ENCODE measurements at regions not wholly inside any gene's neighbourhood (a gene's known extent, or its start where the extent isn't known, plus 50 kb on each side); places are given as distances from the start of the nearest gene placed in this dataset.
"Not testable (repeated sequence)": the region's sequence is repeated elsewhere in the genome, so short reads cannot be mapped to it uniquely, and the experiment has no call there.

DNA sequence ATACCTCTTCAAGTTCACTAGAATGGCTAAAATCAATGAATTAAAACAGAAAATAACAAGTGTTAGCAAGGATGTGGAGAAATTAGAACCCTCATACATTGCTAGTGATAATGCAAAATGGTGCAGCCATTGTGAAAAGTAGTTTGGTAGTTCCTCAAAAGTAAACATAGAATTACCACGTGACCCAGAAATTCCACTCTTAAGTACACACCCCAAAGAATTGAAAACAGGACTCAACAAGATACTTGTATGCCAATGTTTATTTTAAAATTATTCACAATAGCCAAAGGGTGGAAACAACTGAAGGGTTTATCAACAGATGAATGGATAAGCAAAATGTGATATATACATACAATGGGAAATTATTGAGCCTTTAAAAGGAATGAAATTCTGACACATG lies 70.3 kb downstream of the BARX1 start:
- H3K4me3 ChIP-seq, result no peak overlapping the region
- H3K4me1 ChIP-seq (replicated peaks), result no peaks in the 10 kb centered on the region
- H3K9me3 ChIP-seq, result no peaks in the 10 kb centered on the region
- 31% methylated on average over 1 of the region's 1 CpG for WGBS
- intact Hi-C loops (cut with DNase I), result no loop called here
- DNase-seq (ENCODE audit: low spot score), result no peak
- no peaks in the 10 kb centered on the region for H3K36me3 ChIP-seq
- TF ChIP-seq, protein P1, sequence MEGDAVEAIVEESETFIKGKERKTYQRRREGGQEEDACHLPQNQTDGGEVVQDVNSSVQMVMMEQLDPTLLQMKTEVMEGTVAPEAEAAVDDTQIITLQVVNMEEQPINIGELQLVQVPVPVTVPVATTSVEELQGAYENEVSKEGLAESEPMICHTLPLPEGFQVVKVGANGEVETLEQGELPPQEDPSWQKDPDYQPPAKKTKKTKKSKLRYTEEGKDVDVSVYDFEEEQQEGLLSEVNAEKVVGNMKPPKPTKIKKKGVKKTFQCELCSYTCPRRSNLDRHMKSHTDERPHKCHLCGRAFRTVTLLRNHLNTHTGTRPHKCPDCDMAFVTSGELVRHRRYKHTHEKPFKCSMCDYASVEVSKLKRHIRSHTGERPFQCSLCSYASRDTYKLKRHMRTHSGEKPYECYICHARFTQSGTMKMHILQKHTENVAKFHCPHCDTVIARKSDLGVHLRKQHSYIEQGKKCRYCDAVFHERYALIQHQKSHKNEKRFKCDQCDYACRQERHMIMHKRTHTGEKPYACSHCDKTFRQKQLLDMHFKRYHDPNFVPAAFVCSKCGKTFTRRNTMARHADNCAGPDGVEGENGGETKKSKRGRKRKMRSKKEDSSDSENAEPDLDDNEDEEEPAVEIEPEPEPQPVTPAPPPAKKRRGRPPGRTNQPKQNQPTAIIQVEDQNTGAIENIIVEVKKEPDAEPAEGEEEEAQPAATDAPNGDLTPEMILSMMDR (IDR thresholded peaks at IDR 0.05), result no peak
- no peak for TF ChIP-seq POLR2AphosphoS5 (IDR thresholded peaks at IDR 0.05)
- no peak for TF ChIP-seq POLR2A (IDR thresholded peaks at IDR 0.05)
- H3K27ac ChIP-seq, result no peak overlapping the region
- H3K27me3 ChIP-seq (replicated peaks; ENCODE audit: insufficient read depth), result no peaks in the 10 kb centered on the region

DNA sequence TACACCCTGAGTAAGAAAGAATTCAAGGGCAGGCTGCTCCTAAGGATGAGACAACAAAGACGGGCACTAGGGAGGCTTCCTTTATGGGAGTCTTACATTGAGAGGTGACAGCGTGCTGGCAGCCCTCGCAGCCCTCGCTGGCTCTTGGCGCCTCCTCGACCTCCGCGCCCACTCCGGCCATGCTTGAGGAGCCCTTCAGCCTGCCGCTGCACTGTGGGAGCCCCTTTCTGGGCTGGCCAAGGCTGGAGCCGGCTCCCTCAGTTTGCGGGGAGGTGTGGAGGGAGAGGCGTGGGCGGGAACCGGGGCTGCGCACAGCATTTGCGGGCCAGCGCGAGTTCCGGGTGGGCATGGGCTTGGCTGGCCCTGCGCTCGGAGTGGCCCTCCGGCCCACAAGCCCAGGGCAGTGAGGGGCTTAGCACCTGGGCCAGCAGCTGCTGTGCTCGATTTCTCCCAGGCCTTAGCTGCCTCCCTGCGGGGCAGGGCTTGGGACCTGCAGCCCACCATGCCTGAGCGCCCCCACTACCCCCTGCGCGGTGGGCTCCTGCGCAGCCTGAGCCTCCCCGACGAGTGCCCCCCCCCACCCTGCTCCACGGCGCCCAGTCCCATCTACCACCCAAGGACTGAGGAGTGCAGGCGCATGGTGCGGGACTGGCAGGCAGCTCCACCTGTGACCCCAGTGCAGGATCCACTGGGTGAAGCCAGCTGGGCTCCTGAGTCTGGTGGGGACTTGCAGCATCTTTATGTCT lies 75.3 kb downstream of the BARX1 start:
- H3K9me3 ChIP-seq; intact Hi-C loops (cut with DNase I); H3K27me3 ChIP-seq (replicated peaks; ENCODE audit: insufficient read depth); H3K36me3 ChIP-seq; H3K27ac ChIP-seq; DNase-seq (ENCODE audit: low spot score); H3K4me3 ChIP-seq; H3K4me1 ChIP-seq (replicated peaks): not testable (repeated sequence)
- WGBS, result 89% methylated on average over 32 of the region's 35 CpGs

DNA sequence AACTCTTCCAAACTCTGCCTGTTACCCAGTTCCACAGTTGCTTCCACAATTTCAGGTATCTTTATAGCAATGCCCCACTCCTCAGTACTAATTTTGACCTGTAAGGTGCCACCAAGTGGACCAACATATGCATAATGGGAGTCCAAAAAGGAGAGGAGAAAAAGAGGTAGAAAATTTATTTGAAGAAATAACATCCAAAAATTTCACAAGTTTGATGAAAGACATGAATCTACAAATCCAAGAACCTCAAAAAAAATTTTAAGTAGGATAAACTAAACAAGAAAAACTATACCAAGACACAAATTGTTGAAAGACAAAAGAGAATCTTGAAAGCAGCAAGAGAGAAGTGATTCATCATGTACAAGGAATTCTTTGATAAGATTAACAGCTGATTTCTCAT lies 79.8 kb downstream of the BARX1 start:
- Histone ChIP-seq H3K4me1 (replicated peaks) (no peaks in the 10 kb centered on the region), H3K27ac (no peak overlapping the region), H3K27me3 (replicated peaks; ENCODE audit: insufficient read depth) (no peaks in the 10 kb centered on the region), H3K4me3 (no peak overlapping the region), H3K9me3 (no peaks in the 10 kb centered on the region), H3K36me3 (no peaks in the 10 kb centered on the region)
- intact Hi-C loops (cut with DNase I), result no loop called here
- TF ChIP-seq POLR2A (IDR thresholded peaks at IDR 0.05) (no peak), POLR2AphosphoS5 (IDR thresholded peaks at IDR 0.05) (no peak)
- TF ChIP-seq, protein P1 (IDR thresholded peaks at IDR 0.05), result no peak
- DNase-seq (ENCODE audit: low spot score), result no peak

DNA sequence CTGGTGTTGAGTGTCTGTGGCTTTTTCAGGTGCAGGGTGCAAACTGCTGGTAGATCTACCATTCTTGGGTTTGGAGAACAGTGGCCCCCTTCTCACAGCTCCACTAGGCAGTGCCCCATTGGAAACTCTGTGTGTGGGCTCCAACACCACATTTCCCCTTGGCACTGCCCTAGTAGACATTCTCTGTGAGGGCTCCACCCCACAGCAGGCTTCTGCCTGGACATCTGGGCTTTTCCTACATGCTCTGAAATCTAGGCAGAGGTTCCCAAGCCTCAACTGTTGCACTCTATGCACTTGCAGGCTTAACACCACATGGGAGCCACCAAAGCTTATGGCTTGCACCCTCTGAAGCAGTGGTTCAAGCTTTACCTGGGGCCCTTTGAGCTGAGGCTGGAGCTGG lies 80.9 kb downstream of the BARX1 start:
- TF ChIP-seq, protein P1 (IDR thresholded peaks at IDR 0.05), result no peak
- TF ChIP-seq POLR2A (IDR thresholded peaks at IDR 0.05) (no peak), POLR2AphosphoS5 (IDR thresholded peaks at IDR 0.05) (no peak)
- no peaks in the 10 kb centered on the region for H3K36me3 ChIP-seq
- intact Hi-C loops (cut with DNase I), result no loop called here
- H3K9me3 ChIP-seq, result no peaks in the 10 kb centered on the region
- no peak for DNase-seq (ENCODE audit: low spot score)
- H3K27ac ChIP-seq, result no peak overlapping the region
- no peaks in the 10 kb centered on the region for H3K27me3 ChIP-seq (replicated peaks; ENCODE audit: insufficient read depth)
- no peak overlapping the region for H3K4me3 ChIP-seq
- no peaks in the 10 kb centered on the region for H3K4me1 ChIP-seq (replicated peaks)

DNA sequence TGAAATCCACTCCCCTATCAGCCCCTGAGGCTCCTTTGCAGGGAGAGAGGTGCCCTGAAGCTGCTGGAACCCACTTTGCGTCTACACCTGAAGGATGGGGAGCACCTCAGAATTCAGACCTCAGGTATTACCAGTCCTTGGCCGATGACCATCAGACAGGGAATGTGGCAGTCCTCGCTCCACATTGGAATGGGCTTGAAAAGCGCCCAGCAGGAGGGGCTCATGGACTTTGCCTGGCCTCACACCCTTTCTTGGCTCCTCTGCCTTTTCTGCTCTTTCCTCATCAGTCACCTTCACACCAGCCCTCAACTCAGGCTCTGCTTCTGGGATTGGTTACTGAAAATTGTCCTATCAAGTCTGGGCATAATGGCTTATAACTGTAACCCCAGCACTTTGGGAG lies 83.9 kb downstream of the BARX1 start:
- no peak for TF ChIP-seq POLR2A (IDR thresholded peaks at IDR 0.05)
- no peak for TF ChIP-seq POLR2AphosphoS5 (IDR thresholded peaks at IDR 0.05)
- TF ChIP-seq, protein P1 (IDR thresholded peaks at IDR 0.05), result no peak
- Histone ChIP-seq H3K4me1 (replicated peaks) (no peaks in the 10 kb centered on the region), H3K9me3 (no peaks in the 10 kb centered on the region), H3K27me3 (replicated peaks; ENCODE audit: insufficient read depth) (no peaks in the 10 kb centered on the region), H3K27ac (no peak overlapping the region), H3K4me3 (no peak overlapping the region), H3K36me3 (no peaks in the 10 kb centered on the region)
- no peak for DNase-seq (ENCODE audit: low spot score)
- 84% methylated on average over 4 of the region's 4 CpGs for WGBS
- intact Hi-C loops (cut with DNase I), result no loop called here
